Psoas muscle (tissue), 7 donors: ENCODE measurements at regions not wholly inside any gene's neighbourhood (a gene's known extent, or its start where the extent isn't known, plus 50 kb on each side); places are given as distances from the start of the nearest gene placed in this dataset.

Experiments
- ATAC-seq, 4 donors: fragments of 200-7000 bp; cut with Tn5 transposase; one replicate each; pipeline ENCODE4 v1.9.1; 2020; ENCODE audit warnings: moderate library complexity in 3 of 4, mild to moderate bottlenecking in 2 of 4
- DNase-seq, 2 donors: peaks; one replicate each; pipeline ENCODE4 v3.0.0-alpha.2; 2020
- H3K27ac ChIP-seq: fragments of 200-600 bp; one replicate; pipeline ENCODE4 v1.8.0; 2022
- H3K27me3 ChIP-seq, 3 donors: fragments of 200-600 bp in 1 of 3; one replicate each; pipeline versions ENCODE4 v1.6.1 to v1.8.0; 2013 to 2022; ENCODE audit warnings: low read length in 2 of 3, mild to moderate bottlenecking in 2 of 3, moderate library complexity in 1 of 3; ENCODE audit not compliant: insufficient read depth in 3 of 3
- H3K36me3 ChIP-seq, 2 donors: fragments of 200-600 bp in 1 of 2; one replicate each; pipeline versions ENCODE4 v1.6.1 to v1.8.0; 2013 to 2022; ENCODE audit warnings: low read depth in 1 of 2, mild to moderate bottlenecking in 1 of 2, moderate library complexity in 1 of 2; ENCODE audit not compliant: insufficient read depth in 1 of 2
- H3K4me1 ChIP-seq: fragments of 200-600 bp; one replicate; pipeline ENCODE4 v1.8.0; 2022
- H3K4me3 ChIP-seq: fragments of 200-600 bp; one replicate; pipeline ENCODE4 v1.8.0; 2022; ENCODE audit warnings: mild to moderate bottlenecking
- H3K9me3 ChIP-seq: fragments of 200-600 bp; one replicate; pipeline ENCODE4 v1.8.0; 2022
- WGBS, 3 donors: extraction: QIAGEN DNeasy Blood & Tissue Kit; methylation state at CpG; one replicate each; pipeline versions ENCODE4 v1.1.6 to v1.1.7; 2013; 5-methylcytosine and 5-hydroxymethylcytosine counted together
- intact Hi-C, 2 donors: fragments of 100-400 bp; cut with DNase I; formaldehyde crosslinking; loops; one replicate each; pipeline versions ENCODE4 v1.11.0 to v1.14.2; 2022
- TF ChIP-seq, protein P1 (sequence below): fragments of 200-600 bp; IDR thresholded peaks from one replicate; pipeline ENCODE4 v1.8.0; 2022; ENCODE audit warnings: antibody characterized with exemption
- donor health status: healthy with polysubstance abuse.
- donor health status: DM: no; HTN: no; CAD: no; lungs with moderate emphysema.
- donor health status: Bipolar disorder and iron deficiency.
- donor health status: healthy.
- donor health status: DM: yes; HTN: yes; CAD: no.
- donor health status: DM: no; HTN: no; CAD: no.
- donor health status: DM: yes; HTN: yes; CAD: no.

DNA sequence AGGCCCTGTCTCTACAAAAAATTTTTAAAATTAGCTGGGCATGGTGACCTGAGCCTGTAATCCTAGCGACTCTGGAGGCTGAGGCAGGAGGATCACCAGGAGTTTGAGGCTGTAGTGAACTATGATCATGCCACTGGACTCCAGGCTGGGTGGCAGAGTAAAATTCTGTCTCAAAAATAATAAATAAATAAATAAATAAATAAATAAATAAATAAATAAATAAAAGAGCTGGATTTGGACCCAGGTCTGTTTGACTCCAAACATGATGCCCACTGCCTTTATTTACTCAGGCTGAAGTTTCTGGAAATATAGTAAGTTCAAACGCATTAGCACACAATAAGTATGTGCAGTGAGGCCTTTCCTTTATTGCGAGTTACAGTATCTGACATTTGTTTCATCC lies 75.0 kb downstream of the THNSL2 start:
- Histone ChIP-seq H3K9me3 (no peaks in the 10 kb centered on the region), H3K36me3 (no peaks in the 10 kb centered on the region), H3K4me3 (no peak overlapping the region), H3K27me3 (peaks cover 0 to 2% (median 0%) of the 10 kb centered on the region in 3 donors), H3K4me1 (no peaks in the 10 kb centered on the region), H3K27ac (no peak overlapping the region)
- intact Hi-C loops, result no loop called here
- TF ChIP-seq, protein P1, sequence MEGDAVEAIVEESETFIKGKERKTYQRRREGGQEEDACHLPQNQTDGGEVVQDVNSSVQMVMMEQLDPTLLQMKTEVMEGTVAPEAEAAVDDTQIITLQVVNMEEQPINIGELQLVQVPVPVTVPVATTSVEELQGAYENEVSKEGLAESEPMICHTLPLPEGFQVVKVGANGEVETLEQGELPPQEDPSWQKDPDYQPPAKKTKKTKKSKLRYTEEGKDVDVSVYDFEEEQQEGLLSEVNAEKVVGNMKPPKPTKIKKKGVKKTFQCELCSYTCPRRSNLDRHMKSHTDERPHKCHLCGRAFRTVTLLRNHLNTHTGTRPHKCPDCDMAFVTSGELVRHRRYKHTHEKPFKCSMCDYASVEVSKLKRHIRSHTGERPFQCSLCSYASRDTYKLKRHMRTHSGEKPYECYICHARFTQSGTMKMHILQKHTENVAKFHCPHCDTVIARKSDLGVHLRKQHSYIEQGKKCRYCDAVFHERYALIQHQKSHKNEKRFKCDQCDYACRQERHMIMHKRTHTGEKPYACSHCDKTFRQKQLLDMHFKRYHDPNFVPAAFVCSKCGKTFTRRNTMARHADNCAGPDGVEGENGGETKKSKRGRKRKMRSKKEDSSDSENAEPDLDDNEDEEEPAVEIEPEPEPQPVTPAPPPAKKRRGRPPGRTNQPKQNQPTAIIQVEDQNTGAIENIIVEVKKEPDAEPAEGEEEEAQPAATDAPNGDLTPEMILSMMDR, result no peak
- ATAC-seq, result no peak
- DNase-seq, result no peak
- 81 to 91% (median 86%) methylated on average over 3 of the region's 3 CpGs for WGBS, 3 donors

DNA sequence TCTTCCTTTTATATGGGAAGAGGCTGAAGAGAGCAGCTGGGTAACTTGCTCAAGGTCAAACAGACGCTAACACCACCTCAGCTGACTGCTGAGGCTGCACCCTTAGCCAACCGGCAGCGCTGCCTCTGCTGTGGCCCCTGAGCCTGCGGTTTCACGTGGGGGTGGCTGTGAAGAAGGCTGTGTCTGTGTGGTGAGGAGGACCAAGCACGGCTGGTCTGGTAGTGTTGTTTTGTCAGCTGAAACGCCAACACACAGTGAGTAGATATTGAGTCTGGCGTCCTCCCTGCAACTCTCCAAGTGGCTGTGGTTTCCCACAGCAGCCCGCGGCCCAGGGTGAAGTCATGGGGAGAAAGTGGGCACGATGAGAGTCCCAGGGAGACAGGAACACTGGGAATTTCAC lies 69.6 kb downstream of the THNSL2 start:
- Histone ChIP-seq H3K27ac (no peak overlapping the region), H3K9me3 (no peaks in the 10 kb centered on the region), H3K4me1 (no peaks in the 10 kb centered on the region), H3K4me3 (no peak overlapping the region), H3K27me3 (peaks cover 0 to 2% (median 0%) of the 10 kb centered on the region in 3 donors), H3K36me3 (no peaks in the 10 kb centered on the region)
- no peak for DNase-seq
- TF ChIP-seq, protein P1, result no peak
- intact Hi-C loops, result no loop called here
- ATAC-seq, result no peak
- 84 to 90% (median 90%) methylated on average over 11 of the region's 11 CpGs for WGBS, 3 donors

DNA sequence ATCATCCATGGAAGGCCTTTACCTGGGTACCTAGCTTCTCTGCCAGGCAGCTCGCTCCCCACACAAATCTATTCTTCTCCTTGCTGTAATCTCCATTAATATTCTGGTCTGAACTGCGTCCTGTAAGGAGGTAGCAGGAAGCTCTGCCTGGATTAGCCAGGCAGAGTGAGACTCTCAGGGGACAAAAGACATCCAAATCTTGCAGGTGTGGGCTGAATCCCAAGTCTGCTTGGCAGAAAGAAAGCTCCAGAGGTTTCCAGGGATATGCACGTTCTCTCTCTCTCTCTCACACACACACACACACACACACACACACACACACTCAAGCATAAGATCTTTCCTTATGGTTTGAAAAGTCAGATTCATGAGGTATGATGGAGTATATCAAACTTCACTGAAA lies 66.5 kb downstream of the THNSL2 start:
- intact Hi-C loops, result no loop called here
- no peak for ATAC-seq
- TF ChIP-seq, protein P1, result no peak
- Histone ChIP-seq H3K27me3 (no peaks in the 10 kb centered on the region), H3K4me3 (no peak overlapping the region), H3K4me1 (no peaks in the 10 kb centered on the region), H3K9me3 (no peaks in the 10 kb centered on the region), H3K36me3 (no peaks in the 10 kb centered on the region), H3K27ac (no peak overlapping the region)
- no peak for DNase-seq
- WGBS, 3 donors, result 32 to 41% (median 35%) methylated on average over 3 of the region's 3 CpGs
